ENCODE measurements at regions not wholly inside any gene's neighbourhood (a gene's known extent, or its start where the extent isn't known, plus 50 kb on each side); places are given as distances from the start of the nearest gene placed in this dataset.
"Not testable (repeated sequence)": the region's sequence is repeated elsewhere in the genome, so short reads cannot be mapped to it uniquely, and the experiment has no call there.

DNA sequence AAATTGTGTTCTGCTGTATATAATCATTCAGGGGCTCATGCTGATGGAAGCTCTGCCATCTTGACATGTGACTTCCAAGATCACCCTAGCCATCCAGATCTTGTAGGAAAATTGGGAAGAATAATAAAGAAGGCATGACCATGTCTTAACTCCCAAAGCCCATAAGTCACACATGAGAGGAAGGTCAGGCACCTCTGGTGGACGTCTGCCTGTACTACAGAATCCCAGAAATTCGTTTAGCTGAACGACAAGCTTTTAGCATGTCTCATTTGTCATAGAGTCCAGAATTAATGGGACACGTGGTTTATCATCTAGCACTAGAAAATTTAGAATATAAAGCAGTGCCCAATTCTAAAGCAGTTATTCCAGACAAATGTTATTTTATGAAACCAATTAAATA is 212.7 kb downstream of the CENPC start:
- DNase-seq (ENCODE audit: low spot score): peak; percentile 5

- no peak for DNase-seq (ENCODE audit: low spot score)
These were observed 216.9 kb downstream of the CENPC start for GRCh38 chr4:67328393-67328792.

GRCh38 chr4:67328018-67328278 is 217.4 kb downstream of the CENPC start:
- DNase-seq (ENCODE audit: low spot score): no peak

- peak; percentile 35 for DNase-seq (ENCODE audit: low spot score)
These were observed 217.9 kb downstream of the CENPC start for GRCh38 chr4:67327245-67328017.

DNA sequence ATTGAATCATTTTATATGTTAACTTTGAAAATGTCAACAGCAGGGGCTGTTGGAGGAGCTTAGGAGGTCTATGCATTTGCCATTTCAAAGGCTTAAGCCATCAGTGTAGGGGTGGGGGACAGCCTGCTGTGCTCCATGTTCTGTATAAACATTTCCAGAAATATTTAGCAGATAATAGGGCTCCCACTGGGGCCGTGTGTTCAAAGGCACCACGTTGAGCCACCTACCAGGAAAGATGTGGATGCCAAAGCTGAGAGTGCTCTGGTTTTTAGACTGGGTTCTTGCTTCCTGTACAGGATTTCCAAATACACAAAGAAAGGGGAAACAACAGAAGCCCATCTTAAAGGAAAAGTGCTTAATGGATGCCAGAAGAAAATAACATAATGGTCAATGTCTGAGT is 219.5 kb downstream of the CENPC start:
- no peak for DNase-seq (ENCODE audit: low spot score)

DNA sequence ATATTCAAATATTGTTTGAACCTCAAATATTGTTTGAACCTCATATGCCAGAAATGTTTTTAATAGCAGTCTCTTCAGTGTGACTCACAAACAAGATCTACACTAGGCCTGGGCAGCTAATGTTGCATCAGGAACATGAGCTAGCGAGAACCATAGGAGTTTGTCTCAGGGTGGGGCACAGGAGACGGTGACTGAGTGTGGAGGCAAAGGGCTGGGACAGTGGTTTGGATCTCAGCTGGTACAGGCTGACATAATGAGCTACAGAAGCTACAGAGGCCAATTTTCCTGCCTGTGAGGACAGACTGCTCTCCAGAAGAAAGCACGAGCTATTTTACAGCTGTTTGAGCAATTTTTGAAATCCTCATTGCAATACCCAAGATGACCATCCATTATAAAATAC is 224.7 kb downstream of the CENPC start:
- no peak for DNase-seq (ENCODE audit: low spot score)

GRCh38 chr4:67319607-67320006 is 225.7 kb downstream of the CENPC start:
- not testable (repeated sequence) for DNase-seq (ENCODE audit: low spot score)

DNA sequence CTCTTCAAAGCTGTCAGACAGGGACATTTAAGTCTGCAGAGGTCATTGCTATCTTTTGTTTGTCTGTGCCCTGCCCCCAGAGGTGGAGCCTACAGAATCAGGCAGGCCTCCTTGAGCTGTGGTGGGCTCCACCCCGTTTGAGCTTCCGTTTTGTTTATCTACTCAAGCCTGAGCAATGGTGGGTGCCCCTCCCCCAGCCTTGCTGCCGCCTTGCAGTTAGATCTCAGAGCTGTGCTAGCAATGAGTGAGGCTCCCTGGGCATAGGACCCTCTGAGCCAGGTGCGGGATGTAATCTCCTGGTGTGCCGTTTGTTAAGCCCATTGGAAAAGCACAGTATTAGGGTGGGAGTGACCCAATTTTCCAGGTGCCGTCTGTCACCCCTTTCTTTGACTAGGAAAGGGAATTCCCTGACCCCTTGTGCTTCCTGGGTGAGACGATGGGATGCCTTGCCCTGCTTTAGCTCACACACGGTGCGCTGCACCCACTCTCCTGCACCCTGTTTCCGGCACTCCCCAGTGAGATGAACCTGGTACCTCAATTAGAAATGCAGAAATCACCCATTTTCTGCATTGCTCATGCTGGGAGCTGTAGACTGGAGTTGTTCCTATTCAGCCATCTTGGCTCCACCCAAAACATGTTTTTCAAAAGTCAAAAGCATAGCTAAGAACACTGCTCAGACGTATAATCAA is 244.7 kb downstream of the CENPC start:
- DNase-seq (ENCODE audit: low spot score): not testable (repeated sequence)

- no peak for DNase-seq (ENCODE audit: low spot score)
These were observed 252.7 kb downstream of the CENPC start for GRCh38 chr4:67292636-67293035.

GRCh38 chr4:67292045-67292444 is 253.3 kb downstream of the CENPC start:
- DNase-seq (ENCODE audit: low spot score): no peak

GRCh38 chr4:67291644-67292043 is 253.7 kb downstream of the CENPC start:
- no peak for DNase-seq (ENCODE audit: low spot score)

DNA sequence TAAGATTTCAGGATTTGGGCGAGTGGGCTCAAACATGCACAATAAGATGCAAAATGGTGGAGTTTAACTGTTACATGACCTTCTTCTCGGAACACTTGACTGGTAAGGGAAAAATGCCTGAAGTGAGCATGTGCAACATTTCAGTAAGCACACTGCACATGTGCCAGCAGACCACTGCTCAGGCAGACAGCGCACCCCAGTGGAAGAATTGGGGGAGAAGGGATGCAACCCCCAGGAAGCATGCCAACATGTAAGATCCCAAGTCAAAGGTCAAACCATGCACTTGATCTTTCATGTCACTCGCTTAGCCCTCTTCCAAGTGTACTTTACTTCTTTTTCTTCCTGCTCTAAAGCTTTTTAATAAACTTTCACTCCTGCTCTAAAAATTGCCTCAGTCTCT is 256.3 kb downstream of the CENPC start:
- peak; percentile 28 for DNase-seq (ENCODE audit: low spot score)

DNA sequence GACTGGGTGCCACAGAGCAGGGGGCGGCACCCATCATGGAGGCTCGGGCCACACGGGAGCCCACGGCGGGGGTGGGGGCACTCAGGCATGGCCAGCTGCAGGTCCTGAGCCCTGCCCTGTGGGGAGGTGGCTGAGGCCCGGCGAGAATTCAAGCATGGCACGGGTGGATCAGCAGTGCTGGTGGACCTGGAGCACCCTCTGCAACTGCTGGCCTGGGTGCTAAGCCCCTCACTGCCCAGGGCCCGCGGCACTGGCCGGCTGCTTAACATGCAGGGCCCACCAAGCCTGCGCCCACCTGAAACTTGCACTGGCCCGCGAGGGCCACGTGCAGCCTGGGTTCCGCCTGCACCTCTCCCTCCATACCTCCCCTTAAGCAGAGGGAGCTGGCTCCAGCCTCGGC is 258.6 kb downstream of the CENPC start:
- no peak for DNase-seq (ENCODE audit: low spot score)

DNA sequence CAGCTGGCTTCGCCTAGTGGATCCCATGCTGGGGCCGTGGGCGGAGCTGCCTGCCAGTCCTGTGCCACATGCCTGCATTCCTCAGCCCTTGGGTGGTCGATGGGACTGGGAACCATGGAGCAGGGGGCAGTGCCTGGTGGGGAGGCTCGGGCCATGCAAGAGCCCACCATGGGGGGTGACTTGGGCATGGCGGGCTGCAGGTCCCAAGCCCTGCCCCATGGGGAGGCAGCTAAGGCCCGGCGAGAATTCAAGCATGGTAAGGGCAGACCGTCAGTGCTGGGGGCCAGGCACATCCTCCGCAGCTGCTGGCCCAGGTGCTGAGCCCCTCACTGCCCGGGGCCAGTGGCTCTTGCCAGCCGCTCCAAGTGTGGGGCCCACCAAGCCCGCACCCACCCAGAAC is 262.6 kb downstream of the CENPC start:
- no peak for DNase-seq (ENCODE audit: low spot score)

- DNase-seq (ENCODE audit: low spot score): no peak
These were observed 270.0 kb downstream of the CENPC start for GRCh38 chr4:67275179-67275750.

DNA sequence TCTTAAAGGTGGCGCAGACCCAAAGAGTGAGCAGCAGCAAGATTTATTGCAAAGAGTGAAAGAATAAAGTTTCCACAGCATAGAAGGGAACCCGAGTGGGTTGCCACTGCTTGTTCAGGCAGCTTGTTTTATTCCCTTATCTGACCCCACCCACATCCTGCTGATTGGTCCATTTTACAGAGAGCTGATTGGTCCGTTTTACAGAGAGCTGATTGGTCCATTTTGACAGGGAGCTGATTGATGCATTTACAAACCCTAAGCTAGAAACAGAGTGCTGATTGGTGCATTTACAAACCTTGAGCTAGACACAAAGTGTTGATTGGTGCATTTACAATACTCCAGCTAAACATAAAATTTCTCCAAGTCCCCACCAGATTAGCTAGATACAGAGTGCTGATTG is 270.6 kb downstream of the CENPC start:
- not testable (repeated sequence) for DNase-seq (ENCODE audit: low spot score)

DNA sequence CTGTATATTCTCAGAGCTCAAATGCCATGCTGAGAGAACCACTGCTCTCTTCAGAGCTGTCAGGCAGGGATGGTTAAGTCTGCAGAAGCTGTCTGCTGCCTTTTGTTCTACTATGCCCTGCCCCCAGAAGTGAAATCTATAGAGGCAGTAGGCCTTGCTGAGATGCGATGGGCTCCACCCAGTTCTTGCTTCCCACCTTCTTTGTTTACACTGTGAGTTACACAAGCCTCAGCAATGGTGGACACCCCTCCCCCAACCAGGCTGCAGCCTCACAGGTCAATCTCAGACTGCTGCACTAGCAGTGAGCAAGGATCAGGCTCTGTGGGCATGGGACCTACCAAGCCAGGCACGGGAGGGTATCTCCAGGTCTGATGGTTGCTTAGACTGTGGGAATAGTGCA is 271.6 kb downstream of the CENPC start:
- DNase-seq (ENCODE audit: low spot score): peak; percentile 15

DNA sequence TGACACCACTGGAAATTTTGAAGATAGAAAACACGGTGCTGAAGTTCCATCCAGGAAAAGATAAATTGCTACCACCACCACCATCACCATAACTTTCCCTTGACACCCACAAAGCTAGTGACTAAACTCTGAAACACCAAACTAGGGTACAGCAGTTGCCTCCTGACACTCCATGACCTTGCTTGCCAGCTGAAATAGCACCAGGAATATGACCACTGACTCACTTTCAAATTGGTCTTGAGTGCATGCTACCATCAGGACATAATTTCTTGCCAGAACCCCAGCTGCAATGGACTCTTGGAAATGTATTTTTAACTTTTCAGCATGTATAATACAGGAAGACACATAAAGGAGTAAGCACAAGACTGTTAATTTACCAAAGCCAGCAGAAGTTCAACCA is 283.3 kb downstream of the CENPC start:
- DNase-seq (ENCODE audit: low spot score): no peak

DNA sequence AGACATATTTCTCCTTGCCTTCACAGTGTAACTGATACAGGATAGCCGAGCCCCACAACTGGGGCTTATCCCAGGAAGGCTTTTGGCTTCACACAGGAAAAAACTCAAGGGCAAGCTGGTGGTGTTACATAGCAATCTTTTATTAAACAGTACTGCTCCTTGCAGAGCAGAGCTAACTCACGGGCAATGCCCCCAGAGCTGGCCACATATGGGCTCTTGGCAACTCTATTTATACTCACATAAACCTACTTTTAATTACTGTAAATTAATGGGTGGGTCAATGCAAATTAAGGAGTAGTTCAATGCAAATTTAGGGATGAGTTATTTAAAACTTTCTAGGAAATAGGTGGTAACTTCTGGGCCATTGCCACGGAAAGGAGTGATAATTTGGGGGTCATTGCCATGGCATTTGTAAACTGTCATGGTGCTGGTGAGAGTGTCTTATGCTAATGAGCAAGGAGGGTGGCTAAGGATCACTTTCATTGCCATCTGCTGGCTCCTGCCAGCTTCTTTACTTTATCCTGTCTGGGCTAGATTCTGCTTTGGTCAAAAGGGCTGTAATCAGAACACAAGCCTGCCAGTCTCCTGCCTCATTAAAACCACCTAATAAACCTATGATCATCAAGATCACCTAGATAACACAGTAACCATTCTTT is 288.8 kb downstream of the CENPC start:
- no peak for DNase-seq (ENCODE audit: low spot score)

GRCh38 chr4:67250131-67250896 is 295.0 kb downstream of the CENPC start:
- no peak for DNase-seq (ENCODE audit: low spot score)

- DNase-seq (ENCODE audit: low spot score): no peak
These were observed 308.5 kb downstream of the CENPC start for GRCh38 chr4:67236788-67237187.

DNA sequence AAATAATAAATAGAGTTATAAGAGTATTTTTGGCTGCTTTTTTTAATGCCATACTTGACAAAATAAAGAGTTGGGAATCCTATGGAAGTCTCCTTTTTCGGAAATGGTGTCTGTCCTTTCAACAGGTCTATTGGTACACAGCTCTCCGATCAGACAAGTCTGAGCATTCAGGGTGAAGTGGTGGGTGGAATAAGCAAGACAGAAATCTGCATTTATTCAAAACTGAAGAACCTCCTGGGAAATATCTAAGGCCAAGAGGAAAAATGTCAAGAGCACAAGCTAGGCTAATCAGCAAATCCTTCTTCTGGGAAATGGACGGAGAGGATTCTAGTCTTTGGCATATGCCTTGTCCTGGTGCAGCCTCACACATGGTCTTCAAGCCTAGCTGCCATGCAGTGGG is 309.0 kb downstream of the CENPC start:
- no peak for DNase-seq (ENCODE audit: low spot score)
